Muscle layer of colon (tissue), 2 donors: ENCODE measurements at regions not wholly inside any gene's neighbourhood (a gene's known extent, or its start where the extent isn't known, plus 50 kb on each side); places are given as distances from the start of the nearest gene placed in this dataset.

ENCODE experiments used
- H3K27ac ChIP-seq: one replicate; pipeline ENCODE4 v1.7.0; 2013; ENCODE audit warnings: low read depth, mild to moderate bottlenecking, low read length, moderate library complexity
- H3K27me3 ChIP-seq, 2 donors: one replicate each; pipeline ENCODE4 v1.7.0; 2013; ENCODE audit warnings: low read length in 2 of 2, mild to moderate bottlenecking in 2 of 2; ENCODE audit not compliant: insufficient read depth in 2 of 2, control insufficient read depth in 1 of 2
- H3K36me3 ChIP-seq: one replicate; pipeline ENCODE4 v1.7.0; 2013; ENCODE audit warnings: mild to moderate bottlenecking, low read length; ENCODE audit not compliant: insufficient read depth
- H3K4me1 ChIP-seq: one replicate; pipeline ENCODE4 v1.7.0; 2013; ENCODE audit warnings: mild to moderate bottlenecking, low read length; ENCODE audit not compliant: insufficient read depth
- H3K4me3 ChIP-seq, 2 donors: one replicate each; pipeline ENCODE4 v1.7.0; 2013; ENCODE audit warnings: low read length in 2 of 2, low read depth in 1 of 2, mild to moderate bottlenecking in 1 of 2, moderate library complexity in 1 of 2
- H3K9ac ChIP-seq: one replicate; pipeline ENCODE4 v1.7.0; 2013; ENCODE audit warnings: low read length
- H3K9me3 ChIP-seq: one replicate; pipeline ENCODE4 v1.7.0; 2013; ENCODE audit warnings: mild to moderate bottlenecking, low read length
- donor health status: abdominal sarcoma.
- donor health status: Adenocarcinoma of cecum.

GRCh38 chr12:125208334-125208733, 143.1 kb downstream of the AACS start:
- no peaks in the 10 kb centered on the region for H3K9me3 ChIP-seq

GRCh38 chr12:125208942-125209341, 143.7 kb downstream of the AACS start:
- Histone ChIP-seq H3K9me3 (no peaks in the 10 kb centered on the region), H3K27me3 (peaks cover 0 to 6% of the 10 kb centered on the region in 2 donors), H3K9ac (no peak overlapping the region), H3K36me3 (no peaks in the 10 kb centered on the region), H3K4me3 (no peak overlapping the region), H3K27ac (no peak overlapping the region), H3K4me1 (no peaks in the 10 kb centered on the region)

More at GRCh38 chr12:125208334-125208733, 143.1 kb downstream of the AACS start:
- Histone ChIP-seq H3K4me3 (no peak overlapping the region), H3K4me1 (no peaks in the 10 kb centered on the region), H3K27me3 (peaks cover 0 to 6% of the 10 kb centered on the region in 2 donors), H3K36me3 (no peaks in the 10 kb centered on the region), H3K27ac (no peak overlapping the region), H3K9ac (no peak overlapping the region)

- Histone ChIP-seq H3K27ac (no peak overlapping the region), H3K4me3 (no peak overlapping the region), H3K4me1 (no peaks in the 10 kb centered on the region), H3K9ac (no peak overlapping the region), H3K36me3 (no peaks in the 10 kb centered on the region), H3K27me3 (peaks cover 0 to 4% of the 10 kb centered on the region in 2 donors), H3K9me3 (no peaks in the 10 kb centered on the region)
These were observed 145.0 kb downstream of the AACS start for GRCh38 chr12:125210104-125210755.

- Histone ChIP-seq H3K4me1 (no peaks in the 10 kb centered on the region), H3K36me3 (no peaks in the 10 kb centered on the region), H3K4me3 (no peak overlapping the region), H3K27ac (no peak overlapping the region), H3K9me3 (no peaks in the 10 kb centered on the region), H3K9ac (no peak overlapping the region), H3K27me3 (no peaks in the 10 kb centered on the region)
These were observed 146.2 kb downstream of the AACS start for GRCh38 chr12:125211464-125211863.

- Histone ChIP-seq H3K4me3 (no peak overlapping the region), H3K4me1 (no peaks in the 10 kb centered on the region), H3K27me3 (no peaks in the 10 kb centered on the region), H3K9ac (no peak overlapping the region), H3K9me3 (no peaks in the 10 kb centered on the region), H3K27ac (no peak overlapping the region), H3K36me3 (no peaks in the 10 kb centered on the region)
These were observed 149.1 kb downstream of the AACS start for GRCh38 chr12:125214289-125214688.

- H3K4me3 ChIP-seq: no peak overlapping the region
- H3K9me3 ChIP-seq: no peaks in the 10 kb centered on the region
- H3K27me3 ChIP-seq: no peaks in the 10 kb centered on the region
- no peaks in the 10 kb centered on the region for H3K4me1 ChIP-seq
- no peak overlapping the region for H3K9ac ChIP-seq
- no peaks in the 10 kb centered on the region for H3K36me3 ChIP-seq
- no peak overlapping the region for H3K27ac ChIP-seq
These were observed 151.5 kb downstream of the AACS start for GRCh38 chr12:125216756-125217155.

- H3K36me3 ChIP-seq: no peaks in the 10 kb centered on the region
- no peak overlapping the region for H3K9ac ChIP-seq
- no peaks in the 10 kb centered on the region for H3K4me1 ChIP-seq
- no peak overlapping the region for H3K27ac ChIP-seq
- H3K9me3 ChIP-seq: no peaks in the 10 kb centered on the region
- H3K27me3 ChIP-seq: no peaks in the 10 kb centered on the region
- no peak overlapping the region for H3K4me3 ChIP-seq
These were observed 152.1 kb downstream of the AACS start for GRCh38 chr12:125217308-125217707.

GRCh38 chr12:125218952-125219351, 153.7 kb downstream of the AACS start:
- no peaks in the 10 kb centered on the region for H3K4me1 ChIP-seq
- H3K27ac ChIP-seq: no peak overlapping the region
- no peaks in the 10 kb centered on the region for H3K9me3 ChIP-seq
- no peak overlapping the region for H3K9ac ChIP-seq
- no peaks in the 10 kb centered on the region for H3K27me3 ChIP-seq
- no peaks in the 10 kb centered on the region for H3K36me3 ChIP-seq
- H3K4me3 ChIP-seq: no peak overlapping the region

- Histone ChIP-seq H3K27ac (no peak overlapping the region), H3K36me3 (no peaks in the 10 kb centered on the region), H3K9ac (no peak overlapping the region), H3K4me3 (no peak overlapping the region), H3K9me3 (no peaks in the 10 kb centered on the region), H3K4me1 (no peaks in the 10 kb centered on the region), H3K27me3 (no peaks in the 10 kb centered on the region)
These were observed 155.4 kb downstream of the AACS start for GRCh38 chr12:125220404-125221273.

GRCh38 chr12:125221602-125222001, 156.4 kb downstream of the AACS start:
- no peak overlapping the region for H3K9ac ChIP-seq
- H3K4me3 ChIP-seq: no peak overlapping the region
- no peaks in the 10 kb centered on the region for H3K4me1 ChIP-seq
- no peaks in the 10 kb centered on the region for H3K36me3 ChIP-seq
- H3K27ac ChIP-seq: no peak overlapping the region
- no peaks in the 10 kb centered on the region for H3K9me3 ChIP-seq
- H3K27me3 ChIP-seq: no peaks in the 10 kb centered on the region

- no peaks in the 10 kb centered on the region for H3K27me3 ChIP-seq
- H3K27ac ChIP-seq: no peak overlapping the region
These were observed 157.6 kb downstream of the AACS start for GRCh38 chr12:125222876-125223275.

More at GRCh38 chr12:125222876-125223275, 157.6 kb downstream of the AACS start:
- Histone ChIP-seq H3K36me3 (no peaks in the 10 kb centered on the region), H3K9ac (no peak overlapping the region), H3K4me1 (no peaks in the 10 kb centered on the region), H3K4me3 (no peak overlapping the region), H3K9me3 (no peaks in the 10 kb centered on the region)
